Kidney (tissue), 13 donors: ENCODE measurements at regions not wholly inside any gene's neighbourhood (a gene's known extent, or its start where the extent isn't known, plus 50 kb on each side); places are given as distances from the start of the nearest gene placed in this dataset.

Experiments used
- DNase-seq, 5 donors: peaks; one replicate each; pipeline ENCODE4 v3.0.0-alpha.2; 2013 to 2020
- FAIRE-seq: peaks from 2 replicates; lab custom pipeline; 2012; peaks lifted over from hg19 to GRCh38; lab: Jason Lieb, UNC
- H3K27ac ChIP-seq, 2 donors: one replicate each; pipeline ENCODE4 v1.7.0; 2013; ENCODE audit warnings: low read depth in 2 of 2, low read length in 2 of 2, inconsistent platforms in 1 of 2
- H3K27me3 ChIP-seq: one replicate; pipeline ENCODE4 v1.7.1; 2013; ENCODE audit warnings: low read length, inconsistent platforms; ENCODE audit not compliant: control insufficient read depth, insufficient read depth
- H3K36me3 ChIP-seq, 3 donors: one replicate each; pipeline versions ENCODE4 v1.7.0 to v1.7.1; 2013; ENCODE audit warnings: low read length in 3 of 3, control low read depth in 1 of 3, inconsistent platforms in 1 of 3; ENCODE audit not compliant: insufficient read depth in 3 of 3, control insufficient read depth in 2 of 3
- H3K4me1 ChIP-seq, 3 donors: one replicate each; pipeline versions ENCODE4 v1.7.0 to v1.7.1; 2013; ENCODE audit warnings: low read length in 3 of 3, inconsistent platforms in 1 of 3, low read depth in 1 of 3; ENCODE audit not compliant: control insufficient read depth in 2 of 3, insufficient read depth in 2 of 3
- H3K4me3 ChIP-seq, 3 donors: one replicate each; pipeline versions ENCODE4 v1.7.0 to v1.8.1; 2013; ENCODE audit warnings: low read length in 3 of 3, control low read depth in 1 of 3, inconsistent platforms in 1 of 3
- H3K9ac ChIP-seq, 3 donors: one replicate each; pipeline versions ENCODE4 v1.7.0 to v1.7.1; 2013; ENCODE audit warnings: low read length in 3 of 3, control low read depth in 1 of 3, inconsistent platforms in 1 of 3
- H3K9me3 ChIP-seq, 3 donors: one replicate each; pipeline versions ENCODE4 v1.7.0 to v1.7.1; 2013; ENCODE audit warnings: low read length in 3 of 3, control low read depth in 1 of 3, inconsistent platforms in 1 of 3; ENCODE audit not compliant: control insufficient read depth in 2 of 3, insufficient read depth in 1 of 3
- CTCF ChIP-seq: IDR thresholded peaks from 3 replicates; pipeline ENCODE4 v1.5.1; 2012; ENCODE audit warnings: mild to moderate bottlenecking, moderate library complexity, borderline replicate concordance; ENCODE audit not compliant: insufficient read depth; ENCODE audit errors: extremely low read depth
- intact Hi-C: fragments of 100-400 bp; cut with DNase I; formaldehyde crosslinking; loops from one replicate; pipeline ENCODE4 v1.11.1; 2022
- donor health status: control.
- donor health status: control.
- donor health status: control.
- donor health status: control.
- donor health status: control.
- donor health status: DM: yes; HTN: yes; CAD: no.
- donor health status: Normal renal cell carcinoma (clear cell type).

GRCh38 chr2:150974864-150975263, 286.8 kb downstream of the RBM43 start:
- TF ChIP-seq CTCF: no peak
- H3K27ac ChIP-seq: no peak overlapping the region
- H3K36me3 ChIP-seq: no peaks in the 10 kb centered on the region
- no peaks in the 10 kb centered on the region for H3K4me1 ChIP-seq
- DNase-seq (peak in 2 of 5 donors; percentile 17 to 29), FAIRE-seq (no peak)
- intact Hi-C loops: no loop called here
- no peak overlapping the region for H3K4me3 ChIP-seq
- H3K9ac ChIP-seq: no peak overlapping the region
- no peaks in the 10 kb centered on the region for H3K27me3 ChIP-seq
- H3K9me3 ChIP-seq: no peaks in the 10 kb centered on the region

GRCh38 chr2:150974234-150974633, 287.4 kb downstream of the RBM43 start:
- H3K4me1 ChIP-seq: no peaks in the 10 kb centered on the region
- intact Hi-C loops: no loop called here
- H3K9me3 ChIP-seq: no peaks in the 10 kb centered on the region
- no peak overlapping the region for H3K27ac ChIP-seq
- TF ChIP-seq CTCF: no peak
- DNase-seq (no peak), FAIRE-seq (no peak)
- no peaks in the 10 kb centered on the region for H3K36me3 ChIP-seq
- H3K9ac ChIP-seq: no peak overlapping the region
- no peak overlapping the region for H3K4me3 ChIP-seq
- no peaks in the 10 kb centered on the region for H3K27me3 ChIP-seq

GRCh38 chr2:150971910-150972309, 289.8 kb downstream of the RBM43 start:
- Histone ChIP-seq H3K9ac (no peak overlapping the region), H3K4me1 (no peaks in the 10 kb centered on the region), H3K9me3 (no peaks in the 10 kb centered on the region), H3K36me3 (no peaks in the 10 kb centered on the region), H3K27ac (no peak overlapping the region), H3K27me3 (no peaks in the 10 kb centered on the region), H3K4me3 (no peak overlapping the region)
- intact Hi-C loops: no loop called here
- TF ChIP-seq CTCF: no peak
- no peak for DNase-seq
- no peak for FAIRE-seq

- DNase-seq (no peak), FAIRE-seq (no peak)
- no peak for TF ChIP-seq CTCF
Observed at GRCh38 chr2:150963336-150963735, 298.3 kb downstream of the RBM43 start.

More at GRCh38 chr2:150963336-150963735, 298.3 kb downstream of the RBM43 start:
- intact Hi-C loops: no loop called here
- Histone ChIP-seq H3K9me3 (no peaks in the 10 kb centered on the region), H3K27ac (no peak overlapping the region), H3K4me3 (no peak overlapping the region), H3K36me3 (no peaks in the 10 kb centered on the region), H3K4me1 (no peaks in the 10 kb centered on the region), H3K9ac (no peak overlapping the region), H3K27me3 (no peaks in the 10 kb centered on the region)
